ENCODE measurements at regions not wholly inside any gene's neighbourhood (a gene's known extent, or its start where the extent isn't known, plus 50 kb on each side); places are given as distances from the start of the nearest gene placed in this dataset.

DNA sequence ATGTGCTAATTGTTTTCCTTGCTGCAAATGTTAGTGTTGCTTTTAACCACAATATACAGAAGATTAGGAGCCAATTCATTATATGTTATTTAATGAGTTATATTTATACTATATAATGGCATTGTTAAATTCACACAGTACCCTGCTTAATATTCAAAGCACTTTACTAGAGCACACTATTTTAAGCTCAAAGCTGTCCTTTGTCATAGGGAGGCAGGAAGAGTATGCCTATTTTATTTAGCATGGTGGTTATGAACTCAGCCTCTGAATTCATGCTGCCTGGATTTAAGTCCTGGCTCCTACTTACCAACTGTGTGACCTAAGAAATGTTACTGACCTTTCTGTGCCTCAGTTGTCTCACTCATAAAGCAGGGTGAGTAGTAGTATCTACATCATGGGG is 80.5 kb downstream of the FASTKD2 start:
- H3K79me2 ChIP-seq (ENCODE audit: control insufficient read depth, insufficient read depth, low read length), result no peaks in the 10 kb centered on the region
- TF ChIP-seq, protein P1, sequence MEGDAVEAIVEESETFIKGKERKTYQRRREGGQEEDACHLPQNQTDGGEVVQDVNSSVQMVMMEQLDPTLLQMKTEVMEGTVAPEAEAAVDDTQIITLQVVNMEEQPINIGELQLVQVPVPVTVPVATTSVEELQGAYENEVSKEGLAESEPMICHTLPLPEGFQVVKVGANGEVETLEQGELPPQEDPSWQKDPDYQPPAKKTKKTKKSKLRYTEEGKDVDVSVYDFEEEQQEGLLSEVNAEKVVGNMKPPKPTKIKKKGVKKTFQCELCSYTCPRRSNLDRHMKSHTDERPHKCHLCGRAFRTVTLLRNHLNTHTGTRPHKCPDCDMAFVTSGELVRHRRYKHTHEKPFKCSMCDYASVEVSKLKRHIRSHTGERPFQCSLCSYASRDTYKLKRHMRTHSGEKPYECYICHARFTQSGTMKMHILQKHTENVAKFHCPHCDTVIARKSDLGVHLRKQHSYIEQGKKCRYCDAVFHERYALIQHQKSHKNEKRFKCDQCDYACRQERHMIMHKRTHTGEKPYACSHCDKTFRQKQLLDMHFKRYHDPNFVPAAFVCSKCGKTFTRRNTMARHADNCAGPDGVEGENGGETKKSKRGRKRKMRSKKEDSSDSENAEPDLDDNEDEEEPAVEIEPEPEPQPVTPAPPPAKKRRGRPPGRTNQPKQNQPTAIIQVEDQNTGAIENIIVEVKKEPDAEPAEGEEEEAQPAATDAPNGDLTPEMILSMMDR (conservative IDR thresholded peaks at IDR 0.05 in 1 of 2, IDR thresholded peaks at IDR 0.05 in 1 of 2; ENCODE audit: low read depth in 1 of 2, low read length in 2 of 2), result no peak
- TF ChIP-seq EZH2 (IDR thresholded peaks at IDR 0.05; ENCODE audit: low read length, missing control alignments), result no peak
- H3K27me3 ChIP-seq (ENCODE audit: control insufficient read depth, insufficient read depth, low read length), result no peaks in the 10 kb centered on the region
- H3K4me2 ChIP-seq (ENCODE audit: extremely low read depth, insufficient read depth, low read length), result no peak overlapping the region
- H3K9ac ChIP-seq (ENCODE audit: insufficient read depth, low read length), result no peak overlapping the region
- no peaks in the 10 kb centered on the region for H3K4me1 ChIP-seq (ENCODE audit: control insufficient read depth, extremely low read depth, insufficient read depth, low read length)
- DNase-seq (ENCODE audit: low read depth in 2 of 2), result no peak
- H3K9me3 ChIP-seq (ENCODE audit: control insufficient read depth, insufficient read depth, low read depth, low read length), result no peaks in the 10 kb centered on the region
- no peak overlapping the region for H3K4me3 ChIP-seq (replicated peaks in 1 of 4; ENCODE audit: control extremely low read depth in 1 of 4, insufficient read depth in 1 of 4, low read depth in 3 of 4, low read length in 4 of 4)
- H3K36me3 ChIP-seq (ENCODE audit: control insufficient read depth, insufficient read depth, low read length), result no peaks in the 10 kb centered on the region
- H4K20me1 ChIP-seq (ENCODE audit: control insufficient read depth, extremely low read depth, insufficient read depth, low read length), result no peaks in the 10 kb centered on the region
- H3K27ac ChIP-seq (ENCODE audit: insufficient read depth, low read length), result no peak overlapping the region
- no peak overlapping the region for H2AFZ ChIP-seq (ENCODE audit: low read length)

DNA sequence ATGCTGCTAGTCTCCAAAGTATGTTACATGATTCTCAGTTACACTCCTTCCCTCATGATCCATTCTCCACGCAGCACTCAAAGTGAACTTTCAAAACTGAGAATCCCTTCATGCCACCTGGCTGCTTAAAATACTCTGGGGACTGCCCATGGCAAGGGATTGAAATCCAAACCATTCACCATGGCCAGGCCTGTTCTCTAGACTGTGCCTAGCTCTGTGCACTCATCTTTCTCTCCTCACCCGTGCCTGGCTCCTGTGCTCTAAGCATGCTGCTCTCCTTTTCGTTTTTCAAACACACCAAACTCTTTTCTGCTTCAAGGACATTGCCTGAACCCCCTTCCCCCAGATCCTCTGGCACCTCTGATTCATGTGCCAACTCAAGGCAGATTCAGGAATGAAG is 80.9 kb downstream of the FASTKD2 start:
- no peaks in the 10 kb centered on the region for H3K79me2 ChIP-seq (ENCODE audit: control insufficient read depth, insufficient read depth, low read length)
- no peaks in the 10 kb centered on the region for H3K36me3 ChIP-seq (ENCODE audit: control insufficient read depth, insufficient read depth, low read length)
- no peaks in the 10 kb centered on the region for H3K4me1 ChIP-seq (ENCODE audit: control insufficient read depth, extremely low read depth, insufficient read depth, low read length)
- H3K9ac ChIP-seq (ENCODE audit: insufficient read depth, low read length), result no peak overlapping the region
- no peaks in the 10 kb centered on the region for H3K9me3 ChIP-seq (ENCODE audit: control insufficient read depth, insufficient read depth, low read depth, low read length)
- no peak overlapping the region for H3K4me2 ChIP-seq (ENCODE audit: extremely low read depth, insufficient read depth, low read length)
- no peak overlapping the region for H3K4me3 ChIP-seq (replicated peaks in 1 of 4; ENCODE audit: control extremely low read depth in 1 of 4, insufficient read depth in 1 of 4, low read depth in 3 of 4, low read length in 4 of 4)
- H3K27ac ChIP-seq (ENCODE audit: insufficient read depth, low read length), result no peak overlapping the region
- TF ChIP-seq, protein P1 (conservative IDR thresholded peaks at IDR 0.05 in 1 of 2, IDR thresholded peaks at IDR 0.05 in 1 of 2; ENCODE audit: low read depth in 1 of 2, low read length in 2 of 2), result no peak
- TF ChIP-seq EZH2 (IDR thresholded peaks at IDR 0.05; ENCODE audit: low read length, missing control alignments), result no peak
- no peak for DNase-seq (ENCODE audit: low read depth in 2 of 2)
- no peaks in the 10 kb centered on the region for H4K20me1 ChIP-seq (ENCODE audit: control insufficient read depth, extremely low read depth, insufficient read depth, low read length)
- no peaks in the 10 kb centered on the region for H3K27me3 ChIP-seq (ENCODE audit: control insufficient read depth, insufficient read depth, low read length)
- no peak overlapping the region for H2AFZ ChIP-seq (ENCODE audit: low read length)

DNA sequence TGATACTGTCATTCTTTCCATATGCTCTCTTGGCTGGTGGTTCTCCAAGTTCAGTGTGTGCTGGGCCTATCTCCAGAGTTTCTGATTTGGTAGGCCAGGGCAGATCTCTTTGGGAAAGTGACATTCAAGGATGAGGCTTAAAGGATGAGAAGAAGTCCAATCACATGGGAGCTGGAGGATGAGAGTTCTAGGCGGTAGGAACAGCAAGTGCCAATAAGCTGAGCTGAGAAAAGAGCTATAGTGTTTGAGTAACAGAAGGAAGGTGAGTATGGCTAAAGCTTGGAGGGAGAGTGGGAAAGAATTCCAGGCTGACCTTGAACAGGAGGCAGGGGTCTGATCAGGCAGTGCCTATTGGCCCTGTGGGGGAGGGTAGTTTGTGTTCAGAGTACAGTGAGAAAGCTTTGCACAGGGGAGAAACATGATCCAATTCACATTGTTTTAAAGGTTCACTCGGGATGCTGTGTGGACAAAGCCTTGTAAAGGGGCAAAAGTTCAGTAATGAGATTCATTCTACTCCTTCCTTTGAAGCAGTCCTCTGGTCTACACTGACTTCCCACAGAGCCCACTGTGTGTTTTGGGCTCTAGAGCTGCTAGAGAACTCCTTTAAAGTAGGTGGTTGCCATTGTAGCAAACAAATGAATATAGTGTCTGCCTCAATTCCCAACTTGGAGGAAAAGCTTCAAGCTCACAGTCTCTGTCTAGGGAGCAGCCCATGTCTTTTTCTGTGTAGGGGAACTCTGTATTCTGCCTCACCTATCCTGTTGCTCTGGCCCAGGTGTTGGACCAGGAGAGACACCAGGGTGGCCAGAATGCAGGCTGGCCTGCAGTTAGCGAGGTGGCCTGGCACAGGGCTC is 81.8 kb downstream of the FASTKD2 start:
- TF ChIP-seq, protein P1 (conservative IDR thresholded peaks at IDR 0.05 in 1 of 2, IDR thresholded peaks at IDR 0.05 in 1 of 2; ENCODE audit: low read depth in 1 of 2, low read length in 2 of 2), result no peak
- TF ChIP-seq EZH2 (IDR thresholded peaks at IDR 0.05; ENCODE audit: low read length, missing control alignments), result no peak
- H2AFZ ChIP-seq (ENCODE audit: low read length), result no peak overlapping the region
- H3K4me2 ChIP-seq (ENCODE audit: extremely low read depth, insufficient read depth, low read length), result no peak overlapping the region
- H3K9ac ChIP-seq (ENCODE audit: insufficient read depth, low read length), result no peak overlapping the region
- no peaks in the 10 kb centered on the region for H3K27me3 ChIP-seq (ENCODE audit: control insufficient read depth, insufficient read depth, low read length)
- no peak for DNase-seq (ENCODE audit: low read depth in 2 of 2)
- H3K4me1 ChIP-seq (ENCODE audit: control insufficient read depth, extremely low read depth, insufficient read depth, low read length), result no peaks in the 10 kb centered on the region
- no peak overlapping the region for H3K4me3 ChIP-seq (replicated peaks in 1 of 4; ENCODE audit: control extremely low read depth in 1 of 4, insufficient read depth in 1 of 4, low read depth in 3 of 4, low read length in 4 of 4)
- H4K20me1 ChIP-seq (ENCODE audit: control insufficient read depth, extremely low read depth, insufficient read depth, low read length), result no peaks in the 10 kb centered on the region
- no peaks in the 10 kb centered on the region for H3K79me2 ChIP-seq (ENCODE audit: control insufficient read depth, insufficient read depth, low read length)
- no peaks in the 10 kb centered on the region for H3K9me3 ChIP-seq (ENCODE audit: control insufficient read depth, insufficient read depth, low read depth, low read length)
- H3K27ac ChIP-seq (ENCODE audit: insufficient read depth, low read length), result no peak overlapping the region
- H3K36me3 ChIP-seq (ENCODE audit: control insufficient read depth, insufficient read depth, low read length), result no peaks in the 10 kb centered on the region
